ENCODE measurements at regions not wholly inside any gene's neighbourhood (a gene's known extent, or its start where the extent isn't known, plus 50 kb on each side); places are given as distances from the start of the nearest gene placed in this dataset.
"Not testable (repeated sequence)": the region's sequence is repeated elsewhere in the genome, so short reads cannot be mapped to it uniquely, and the experiment has no call there.

DNA sequence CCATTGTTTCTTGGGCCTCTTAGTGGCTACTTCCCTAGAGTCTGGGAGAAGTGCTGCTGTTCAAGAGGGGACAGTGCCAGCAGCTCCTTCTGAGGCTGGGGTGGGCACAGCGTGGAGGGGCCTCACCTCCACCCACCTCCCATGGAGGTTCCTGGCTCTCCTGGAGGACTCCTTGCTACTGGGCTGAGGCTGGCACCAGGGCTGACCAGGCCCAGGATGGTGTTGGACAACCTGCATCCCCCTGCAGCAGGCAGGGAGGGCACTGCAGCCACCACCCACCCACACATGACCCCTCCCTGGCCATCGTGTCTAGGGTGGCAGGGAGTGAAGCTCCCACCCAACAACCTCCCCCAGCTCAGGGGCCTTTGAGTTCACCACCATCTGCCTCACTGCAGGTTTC is 1549.3 kb upstream of the USP9Y start:
- TF ChIP-seq, protein P1, sequence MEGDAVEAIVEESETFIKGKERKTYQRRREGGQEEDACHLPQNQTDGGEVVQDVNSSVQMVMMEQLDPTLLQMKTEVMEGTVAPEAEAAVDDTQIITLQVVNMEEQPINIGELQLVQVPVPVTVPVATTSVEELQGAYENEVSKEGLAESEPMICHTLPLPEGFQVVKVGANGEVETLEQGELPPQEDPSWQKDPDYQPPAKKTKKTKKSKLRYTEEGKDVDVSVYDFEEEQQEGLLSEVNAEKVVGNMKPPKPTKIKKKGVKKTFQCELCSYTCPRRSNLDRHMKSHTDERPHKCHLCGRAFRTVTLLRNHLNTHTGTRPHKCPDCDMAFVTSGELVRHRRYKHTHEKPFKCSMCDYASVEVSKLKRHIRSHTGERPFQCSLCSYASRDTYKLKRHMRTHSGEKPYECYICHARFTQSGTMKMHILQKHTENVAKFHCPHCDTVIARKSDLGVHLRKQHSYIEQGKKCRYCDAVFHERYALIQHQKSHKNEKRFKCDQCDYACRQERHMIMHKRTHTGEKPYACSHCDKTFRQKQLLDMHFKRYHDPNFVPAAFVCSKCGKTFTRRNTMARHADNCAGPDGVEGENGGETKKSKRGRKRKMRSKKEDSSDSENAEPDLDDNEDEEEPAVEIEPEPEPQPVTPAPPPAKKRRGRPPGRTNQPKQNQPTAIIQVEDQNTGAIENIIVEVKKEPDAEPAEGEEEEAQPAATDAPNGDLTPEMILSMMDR (conservative IDR thresholded peaks at IDR 0.05; ENCODE audit: low read depth in 2 of 2): not testable (repeated sequence)
- TF ChIP-seq EZH2 (IDR thresholded peaks at IDR 0.05; ENCODE audit: low read depth, unreplicated experiment): not testable (repeated sequence)
